ENCODE measurements at regions not wholly inside any gene's neighbourhood (a gene's known extent, or its start where the extent isn't known, plus 50 kb on each side); places are given as distances from the start of the nearest gene placed in this dataset.

DNA sequence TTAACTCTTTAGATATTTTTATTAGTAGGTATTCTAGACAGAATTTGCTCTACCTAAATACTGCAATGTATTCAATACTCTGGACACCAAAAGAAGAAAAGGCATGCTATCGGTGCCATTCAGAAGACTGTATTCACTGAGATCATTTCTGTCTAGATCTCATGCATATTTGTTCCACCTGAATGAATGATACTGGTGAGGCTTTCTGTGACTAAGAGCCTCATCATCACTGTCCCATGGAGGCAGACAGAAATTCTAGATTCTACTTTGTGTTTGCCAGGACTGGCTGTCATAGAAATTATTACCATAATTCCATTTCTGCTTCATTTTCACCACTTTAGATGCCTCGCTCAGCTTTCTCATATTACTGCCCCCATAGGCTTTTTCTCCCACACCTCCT is 340.7 kb downstream of the MBD2 start:
- intact Hi-C loops (cut with DNase I; ENCODE audit: low total_unique reads): no loop called here
- Histone ChIP-seq H3K4me1 (no peaks in the 10 kb centered on the region), H3K36me3 (no peaks in the 10 kb centered on the region), H3K4me3 (no peak overlapping the region), H3K27ac (no peak overlapping the region), H3K9me3 (no peaks in the 10 kb centered on the region), H3K27me3 (replicated peaks in 1 of 7) (no peaks in the 10 kb centered on the region)
- TF ChIP-seq POLR2AphosphoS5 (IDR thresholded peaks at IDR 0.05) (no peak), POLR2A (IDR thresholded peaks at IDR 0.05) (no peak)
- TF ChIP-seq, protein P1, sequence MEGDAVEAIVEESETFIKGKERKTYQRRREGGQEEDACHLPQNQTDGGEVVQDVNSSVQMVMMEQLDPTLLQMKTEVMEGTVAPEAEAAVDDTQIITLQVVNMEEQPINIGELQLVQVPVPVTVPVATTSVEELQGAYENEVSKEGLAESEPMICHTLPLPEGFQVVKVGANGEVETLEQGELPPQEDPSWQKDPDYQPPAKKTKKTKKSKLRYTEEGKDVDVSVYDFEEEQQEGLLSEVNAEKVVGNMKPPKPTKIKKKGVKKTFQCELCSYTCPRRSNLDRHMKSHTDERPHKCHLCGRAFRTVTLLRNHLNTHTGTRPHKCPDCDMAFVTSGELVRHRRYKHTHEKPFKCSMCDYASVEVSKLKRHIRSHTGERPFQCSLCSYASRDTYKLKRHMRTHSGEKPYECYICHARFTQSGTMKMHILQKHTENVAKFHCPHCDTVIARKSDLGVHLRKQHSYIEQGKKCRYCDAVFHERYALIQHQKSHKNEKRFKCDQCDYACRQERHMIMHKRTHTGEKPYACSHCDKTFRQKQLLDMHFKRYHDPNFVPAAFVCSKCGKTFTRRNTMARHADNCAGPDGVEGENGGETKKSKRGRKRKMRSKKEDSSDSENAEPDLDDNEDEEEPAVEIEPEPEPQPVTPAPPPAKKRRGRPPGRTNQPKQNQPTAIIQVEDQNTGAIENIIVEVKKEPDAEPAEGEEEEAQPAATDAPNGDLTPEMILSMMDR (IDR thresholded peaks at IDR 0.05 in 8 of 11, conservative IDR thresholded peaks at IDR 0.05 in 3 of 11): no peak
- WGBS, 5 donors: 86 to 100% (median 95%) methylated on average over 2 of the region's 2 CpGs
- no peak for DNase-seq

DNA sequence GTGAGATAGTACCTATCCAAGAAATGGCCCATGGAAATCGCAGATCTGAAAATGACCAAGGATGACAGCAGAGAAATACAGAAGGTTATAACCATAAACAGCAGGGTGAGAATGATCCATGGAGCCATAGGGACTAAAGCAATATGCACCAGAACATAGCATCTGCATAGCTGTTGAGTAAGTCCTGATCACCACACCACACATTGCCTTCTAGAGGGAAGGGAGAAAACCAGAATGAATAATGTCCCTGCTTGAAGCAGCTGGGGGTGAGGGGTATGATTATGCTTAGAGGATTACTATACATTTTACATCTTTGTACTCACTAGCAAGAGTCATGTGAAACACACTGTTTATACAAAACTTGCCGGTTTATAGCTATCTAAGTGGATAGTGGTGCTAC is 350.4 kb downstream of the MBD2 start:
- H3K9me3 ChIP-seq: no peaks in the 10 kb centered on the region
- intact Hi-C loops (cut with DNase I; ENCODE audit: low total_unique reads): no loop called here
- WGBS, 5 donors: 81 to 95% (median 94%) methylated on average over 2 of the region's 2 CpGs

DNA sequence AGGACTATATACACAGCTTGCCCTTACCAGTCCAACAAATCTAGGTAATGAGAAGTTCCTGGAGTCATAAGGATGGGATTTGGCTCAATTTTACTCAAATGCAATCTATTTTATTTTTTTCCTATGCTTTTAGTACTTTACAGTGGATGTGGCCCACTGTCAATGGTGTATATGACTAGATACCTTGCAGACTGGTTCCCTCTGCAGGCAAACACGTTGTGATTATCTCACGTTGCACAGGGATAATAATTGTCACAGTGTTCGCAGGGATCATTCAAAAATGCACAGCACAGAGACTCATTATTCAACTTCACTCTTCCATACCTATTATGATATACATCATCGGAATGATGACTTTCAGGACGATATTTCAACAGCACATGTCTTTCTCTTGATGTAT is 359.7 kb downstream of the MBD2 start:
- H3K36me3 ChIP-seq: no peaks in the 10 kb centered on the region
- TF ChIP-seq, protein P1 (IDR thresholded peaks at IDR 0.05 in 8 of 11, conservative IDR thresholded peaks at IDR 0.05 in 3 of 11): no peak
- TF ChIP-seq POLR2A (IDR thresholded peaks at IDR 0.05) (no peak), POLR2AphosphoS5 (IDR thresholded peaks at IDR 0.05) (no peak)
- intact Hi-C loops (cut with DNase I; ENCODE audit: low total_unique reads): no loop called here
- no peaks in the 10 kb centered on the region for H3K27me3 ChIP-seq (replicated peaks in 1 of 7)
- no peak overlapping the region for H3K4me3 ChIP-seq
- H3K4me1 ChIP-seq: no peaks in the 10 kb centered on the region
- no peaks in the 10 kb centered on the region for H3K9me3 ChIP-seq
- H3K27ac ChIP-seq: no peak overlapping the region
- WGBS, 5 donors: 61 to 71% (median 67%) methylated on average over 5 of the region's 5 CpGs
- no peak for DNase-seq

More for the DNA sequence above, 350.4 kb downstream of the MBD2 start:
- no peaks in the 10 kb centered on the region for H3K36me3 ChIP-seq
- no peaks in the 10 kb centered on the region for H3K4me1 ChIP-seq
- H3K4me3 ChIP-seq: no peak overlapping the region
- DNase-seq: no peak
- TF ChIP-seq POLR2A (IDR thresholded peaks at IDR 0.05) (no peak), POLR2AphosphoS5 (IDR thresholded peaks at IDR 0.05) (no peak)
- TF ChIP-seq, protein P1 (IDR thresholded peaks at IDR 0.05 in 8 of 11, conservative IDR thresholded peaks at IDR 0.05 in 3 of 11): no peak
- no peak overlapping the region for H3K27ac ChIP-seq
- no peaks in the 10 kb centered on the region for H3K27me3 ChIP-seq (replicated peaks in 1 of 7)

DNA sequence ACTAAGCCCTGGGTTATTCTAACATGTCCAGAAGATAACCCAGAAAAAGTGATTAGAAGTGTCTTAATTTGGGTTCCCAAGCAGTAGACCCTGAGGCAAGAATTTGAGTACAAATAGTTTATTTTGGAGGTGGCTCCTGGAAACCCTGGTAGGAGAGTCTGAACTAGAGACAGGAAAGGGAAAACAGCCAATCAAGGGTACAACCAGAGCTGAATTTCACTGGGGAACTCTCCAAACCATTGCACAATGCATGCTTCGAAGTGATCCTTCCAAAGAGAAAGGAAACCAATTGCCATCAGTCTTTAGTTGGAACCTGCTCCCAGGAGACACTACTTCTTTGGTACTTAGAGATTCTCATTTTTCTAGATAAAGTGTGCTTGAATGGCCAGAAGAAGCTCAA is 361.5 kb downstream of the MBD2 start:
- Histone ChIP-seq H3K27me3 (replicated peaks in 1 of 7) (no peaks in the 10 kb centered on the region), H3K4me1 (no peaks in the 10 kb centered on the region), H3K36me3 (no peaks in the 10 kb centered on the region), H3K27ac (no peak overlapping the region), H3K4me3 (no peak overlapping the region), H3K9me3 (no peaks in the 10 kb centered on the region)
- TF ChIP-seq POLR2A (IDR thresholded peaks at IDR 0.05) (no peak), POLR2AphosphoS5 (IDR thresholded peaks at IDR 0.05) (no peak)
- TF ChIP-seq, protein P1 (IDR thresholded peaks at IDR 0.05 in 8 of 11, conservative IDR thresholded peaks at IDR 0.05 in 3 of 11): no peak
- intact Hi-C loops (cut with DNase I; ENCODE audit: low total_unique reads): no loop called here
- 13 to 44% (median 21%) methylated on average over 1 of the region's 1 CpG for WGBS, 5 donors
- no peak for DNase-seq

All from spleen (tissue), 11 donors.